Liver (tissue), 8 donors: ENCODE measurements at regions not wholly inside any gene's neighbourhood (a gene's known extent, or its start where the extent isn't known, plus 50 kb on each side); places are given as distances from the start of the nearest gene placed in this dataset.

Experiments used
- DNase-seq: peaks from one replicate; pipeline ENCODE4 v3.0.0-alpha.2; 2017; ENCODE audit warnings: low spot score
- H3K27ac ChIP-seq, 2 donors: one replicate each; pipeline ENCODE4 v1.7.0; 2013; ENCODE audit warnings: inconsistent platforms in 2 of 2, low read length in 2 of 2, control low read depth in 1 of 2, low read depth in 1 of 2, mild to moderate bottlenecking in 1 of 2
- H3K27me3 ChIP-seq, 4 donors: one replicate each; pipeline versions ENCODE4 v1.6.1 to v1.7.0; 2013; ENCODE audit warnings: low read length in 3 of 4, inconsistent platforms in 1 of 4, mild to moderate bottlenecking in 1 of 4, moderate library complexity in 1 of 4; ENCODE audit not compliant: control insufficient read depth in 4 of 4, insufficient read depth in 4 of 4
- H3K36me3 ChIP-seq, 4 donors: one replicate each; pipeline versions ENCODE4 v1.6.1 to v1.7.0; 2013; ENCODE audit warnings: low read length in 3 of 4, mild to moderate bottlenecking in 3 of 4, low read depth in 1 of 4, moderate library complexity in 1 of 4; ENCODE audit not compliant: control insufficient read depth in 4 of 4, insufficient read depth in 3 of 4
- H3K4me1 ChIP-seq, 4 donors: one replicate each; pipeline versions ENCODE4 v1.6.1 to v1.7.0; 2013; ENCODE audit warnings: low read length in 3 of 4, mild to moderate bottlenecking in 3 of 4, moderate library complexity in 1 of 4; ENCODE audit not compliant: control insufficient read depth in 4 of 4, insufficient read depth in 4 of 4
- H3K4me3 ChIP-seq, 3 donors: one replicate each; pipeline versions ENCODE4 v1.6.1 to v1.7.0; 2013; ENCODE audit warnings: low read length in 3 of 3, control low read depth in 1 of 3, low read depth in 1 of 3, mild to moderate bottlenecking in 1 of 3
- H3K9ac ChIP-seq, 2 donors: one replicate each; pipeline ENCODE4 v1.7.0; 2013; ENCODE audit warnings: low read length in 2 of 2, mild to moderate bottlenecking in 2 of 2, moderate library complexity in 2 of 2, control low read depth in 1 of 2, low read depth in 1 of 2
- H3K9me3 ChIP-seq, 4 donors: one replicate each; pipeline versions ENCODE4 v1.6.1 to v1.7.0; 2013; ENCODE audit warnings: low read length in 3 of 4; ENCODE audit not compliant: control insufficient read depth in 4 of 4
- ATF3 ChIP-seq: IDR thresholded peaks from 2 replicates; pipeline ENCODE4 v1.6.1; 2016; ENCODE audit warnings: antibody characterized with exemption
- CTCF ChIP-seq: fragments of 150-350 bp; IDR thresholded peaks from 2 replicates; pipeline ENCODE4 v1.5.1; 2017; ENCODE audit warnings: improper control_type of control experiment, low read depth, low read length; ENCODE audit not compliant: missing input control
- EGR1 ChIP-seq, 2 donors: IDR thresholded peaks; 2 replicates each; pipeline ENCODE4 v1.6.1; 2016 to 2018; ENCODE audit warnings: antibody characterized with exemption in 2 of 2, low read depth in 2 of 2
- FOXA1 ChIP-seq: IDR thresholded peaks from 2 replicates; pipeline ENCODE4 v1.6.1; 2016; ENCODE audit warnings: antibody characterized with exemption
- FOXA2 ChIP-seq: IDR thresholded peaks from 2 replicates; pipeline ENCODE4 v1.6.1; 2016; ENCODE audit warnings: antibody characterized with exemption
- HNF4G ChIP-seq: IDR thresholded peaks from 2 replicates; pipeline ENCODE4 v1.6.1; 2016; ENCODE audit warnings: antibody characterized with exemption
- JUND ChIP-seq, 2 donors: IDR thresholded peaks; 2 replicates each; pipeline ENCODE4 v1.6.1; 2016; ENCODE audit warnings: antibody characterized with exemption in 2 of 2
- RAD21 ChIP-seq, 2 donors: IDR thresholded peaks; 2 replicates each; pipeline ENCODE4 v1.6.1; 2016; ENCODE audit warnings: antibody characterized with exemption in 2 of 2, mild to moderate bottlenecking in 2 of 2
- REST ChIP-seq: IDR thresholded peaks from 2 replicates; pipeline ENCODE4 v1.6.1; 2016; ENCODE audit warnings: antibody characterized with exemption, mild to moderate bottlenecking
- RXRA ChIP-seq, 2 donors: IDR thresholded peaks; 2 replicates each; pipeline ENCODE4 v1.6.1; 2017 to 2018; ENCODE audit warnings: antibody characterized with exemption in 2 of 2, mild to moderate bottlenecking in 1 of 2
- SP1 ChIP-seq: IDR thresholded peaks from 2 replicates; pipeline ENCODE4 v1.6.1; 2018; ENCODE audit warnings: antibody characterized with exemption, mild to moderate bottlenecking
- TAF1 ChIP-seq: conservative IDR thresholded peaks from 2 replicates; pipeline ENCODE4 v1.6.1; 2016; ENCODE audit warnings: antibody characterized with exemption, mild to moderate bottlenecking
- YY1 ChIP-seq: IDR thresholded peaks from 2 replicates; pipeline ENCODE4 v1.6.1; 2016; ENCODE audit warnings: antibody characterized with exemption, mild to moderate bottlenecking
- ZBTB33 ChIP-seq: IDR thresholded peaks from 2 replicates; pipeline ENCODE4 v1.6.1; 2016; ENCODE audit warnings: antibody characterized with exemption
- WGBS: extraction: QIAGEN DNeasy Blood & Tissue Kit; methylation state at CpG from one replicate; pipeline ENCODE4 v1.1.7; 2013; 5-methylcytosine and 5-hydroxymethylcytosine counted together
- donor health status: healthy.
- donor health status: healthy.
- donor health status: healthy.
- donor health status: healthy.
- donor health status: healthy.

- TF ChIP-seq ZBTB33 (no peak), YY1 (no peak), ATF3 (no peak), TAF1 (no peak), RAD21 (IDR thresholded peaks at IDR 0.05) (peak; percentile 79 to 86)
Observed at GRCh38 chr14:25431211-25432076, 381.5 kb upstream of the STXBP6 start (continued).

- no peaks in the 10 kb centered on the region for H3K9me3 ChIP-seq
- H3K27me3 ChIP-seq = no peaks in the 10 kb centered on the region
- no peak overlapping the region for H3K9ac ChIP-seq
- no peaks in the 10 kb centered on the region for H3K36me3 ChIP-seq
- no peak overlapping the region for H3K4me3 ChIP-seq
- DNase-seq = no peak
- H3K27ac ChIP-seq = no peak overlapping the region
- H3K4me1 ChIP-seq = no peaks in the 10 kb centered on the region
- TF ChIP-seq HNF4G (no peak), ATF3 (no peak), REST (no peak), TAF1 (no peak), EGR1 (IDR thresholded peaks at IDR 0.05; ENCODE audit: low read depth in 2 of 2) (no peak), RAD21 (IDR thresholded peaks at IDR 0.05) (no peak), YY1 (no peak), CTCF (no peak), SP1 (no peak), FOXA1 (no peak), FOXA2 (no peak), JUND (IDR thresholded peaks at IDR 0.05) (no peak), ZBTB33 (no peak), RXRA (IDR thresholded peaks at IDR 0.05) (no peak)
- WGBS = 85% methylated on average over 12 of the region's 12 CpGs
Observed at GRCh38 chr14:25430808-25431207, 380.9 kb upstream of the STXBP6 start.
